NT2/D1 (cell line): ENCODE measurements at regions not wholly inside any gene's neighbourhood (a gene's known extent, or its start where the extent isn't known, plus 50 kb on each side); places are given as distances from the start of the nearest gene placed in this dataset.

Experiments used
- SUZ12 ChIP-seq: IDR thresholded peaks from 2 replicates; pipeline ENCODE4 v1.6.1; 2011; ENCODE audit not compliant: insufficient read length, insufficient read depth; ENCODE audit errors: extremely low read depth
- YY1 ChIP-seq: IDR thresholded peaks from 2 replicates; pipeline ENCODE4 v1.6.1; 2011; ENCODE audit not compliant: insufficient read length, insufficient read depth
- ZNF274 ChIP-seq: IDR thresholded peaks from 2 replicates; pipeline ENCODE4 v1.6.1; 2011; ENCODE audit warnings: mild to moderate bottlenecking, low read depth, low read length

GRCh38 chr1:170460414-170461155, 71.4 kb upstream of the GORAB start:
- TF ChIP-seq ZNF274 (no peak), YY1 (no peak), SUZ12 (no peak)
